Hepatocyte (in vitro differentiated cells): ENCODE measurements at regions not wholly inside any gene's neighbourhood (a gene's known extent, or its start where the extent isn't known, plus 50 kb on each side); places are given as distances from the start of the nearest gene placed in this dataset.

Experiments used
- DNase-seq: peaks from one replicate; pipeline ENCODE4 v3.0.0-alpha.2; 2016; ENCODE audit warnings: low spot score
- H2AFZ ChIP-seq: fragments of 200-600 bp; sonication (generic); 2 replicates; pipeline ENCODE4 v1.6.0; 2016; ENCODE audit warnings: antibody characterized with exemption, mild to moderate bottlenecking
- H3K27ac ChIP-seq: fragments of 200-600 bp; sonication (generic); 2 replicates; pipeline ENCODE4 v1.5.1; 2016; ENCODE audit warnings: mild to moderate bottlenecking
- H3K27me3 ChIP-seq: fragments of 200-600 bp; sonication (generic); 2 replicates; pipeline ENCODE4 v1.6.1; 2016
- H3K36me3 ChIP-seq: fragments of 200-600 bp; sonication (generic); replicated peaks from 2 replicates; pipeline ENCODE4 v1.5.1; 2016; ENCODE audit warnings: low read depth; ENCODE audit not compliant: insufficient read depth
- H3K4me1 ChIP-seq: fragments of 200-600 bp; sonication (generic); 2 replicates; pipeline ENCODE4 v1.5.1; 2016; ENCODE audit warnings: mild to moderate bottlenecking, moderate library complexity; ENCODE audit not compliant: insufficient read depth
- H3K4me2 ChIP-seq: fragments of 200-600 bp; sonication (generic); 2 replicates; pipeline ENCODE4 v1.6.0; 2016
- H3K4me3 ChIP-seq: fragments of 200-600 bp; sonication (generic); 2 replicates; pipeline ENCODE4 v1.5.1; 2016; ENCODE audit warnings: mild to moderate bottlenecking
- H3K79me2 ChIP-seq: fragments of 200-600 bp; sonication (generic); 2 replicates; pipeline ENCODE4 v1.6.0; 2017; ENCODE audit warnings: mild to moderate bottlenecking
- H3K9me2 ChIP-seq: fragments of 200-600 bp; sonication (generic); replicated peaks from 2 replicates; pipeline ENCODE4 v1.6.0; 2017; ENCODE audit warnings: mild to moderate bottlenecking; ENCODE audit not compliant: insufficient read depth
- H3K9me3 ChIP-seq: fragments of 200-600 bp; sonication (generic); 2 replicates; pipeline ENCODE4 v1.5.1; 2016; ENCODE audit warnings: low read depth, mild to moderate bottlenecking
- H4K20me1 ChIP-seq: fragments of 200-600 bp; sonication (generic); 2 replicates; pipeline ENCODE4 v1.6.0; 2016; ENCODE audit warnings: mild to moderate bottlenecking; ENCODE audit not compliant: insufficient read depth, poor library complexity, severe bottlenecking
- CTCF ChIP-seq: fragments of 200-600 bp; sonication (generic); IDR thresholded peaks from 2 replicates; pipeline ENCODE4 v1.5.1; 2016; ENCODE audit warnings: antibody characterized with exemption, mild to moderate bottlenecking; ENCODE audit not compliant: poor library complexity
- EZH2 ChIP-seq: fragments of 200-600 bp; sonication (generic); IDR thresholded peaks from 2 replicates; pipeline ENCODE4 v1.6.1; 2016; ENCODE audit warnings: antibody characterized with exemption, mild to moderate bottlenecking, borderline replicate concordance
- EZH2phosphoT487 ChIP-seq: fragments of 200-600 bp; sonication (generic); IDR thresholded peaks from one replicate; pipeline ENCODE4 v1.6.1; 2018; ENCODE audit warnings: antibody characterized with exemption, mild to moderate bottlenecking, low read depth, moderate library complexity; ENCODE audit not compliant: unreplicated experiment, severe bottlenecking
- WGBS: methylation state at CpG from one replicate; pipeline ENCODE4 v1.1.6; 2016; ENCODE audit warnings: low lambda C conversion rate; ENCODE audit errors: missing lambda C conversion rate; 5-methylcytosine and 5-hydroxymethylcytosine counted together

GRCh38 chr5:17440766-17441165 lies 57.3 kb upstream of the TAF11L2 start:
- H4K20me1 ChIP-seq = no peaks in the 10 kb centered on the region
- H3K79me2 ChIP-seq = no peaks in the 10 kb centered on the region
- H3K4me2 ChIP-seq = no peak overlapping the region
- no peak for TF ChIP-seq EZH2phosphoT487
- TF ChIP-seq EZH2 = no peak
- TF ChIP-seq CTCF = no peak
- no peaks in the 10 kb centered on the region for H3K36me3 ChIP-seq
- DNase-seq = no peak
- no peak overlapping the region for H2AFZ ChIP-seq
- H3K9me3 ChIP-seq = no peaks in the 10 kb centered on the region
- H3K4me3 ChIP-seq = no peak overlapping the region
- peaks cover 8% of the 10 kb centered on the region for H3K4me1 ChIP-seq
- H3K27me3 ChIP-seq = no peaks in the 10 kb centered on the region
- H3K27ac ChIP-seq = no peak overlapping the region
- H3K9me2 ChIP-seq = no peaks in the 10 kb centered on the region

DNA sequence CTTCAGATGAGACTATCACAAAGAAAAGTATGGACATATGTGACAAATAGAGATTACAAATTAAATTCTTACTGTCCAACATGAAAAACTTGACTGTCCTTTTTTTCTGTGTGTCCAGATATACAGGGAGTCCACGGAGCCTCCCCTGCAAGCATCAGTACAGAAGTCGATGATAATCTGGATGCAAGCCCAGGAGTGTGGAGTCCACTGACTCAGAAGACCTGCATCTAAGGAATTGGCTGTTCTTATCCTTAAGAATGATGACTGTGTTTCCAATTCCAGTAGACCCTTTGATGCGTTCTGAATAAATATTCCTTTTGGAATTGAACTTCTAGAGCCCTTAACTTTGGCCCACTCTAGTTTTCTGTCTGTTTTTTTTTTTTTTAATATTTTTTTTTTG lies 56.7 kb upstream of the TAF11L2 start:
- Histone ChIP-seq H3K36me3 (no peaks in the 10 kb centered on the region), H3K4me3 (no peak overlapping the region), H3K27ac (no peak overlapping the region), H3K27me3 (no peaks in the 10 kb centered on the region), H3K9me3 (no peaks in the 10 kb centered on the region), H2AFZ (no peak overlapping the region), H3K4me2 (no peak overlapping the region), H4K20me1 (no peaks in the 10 kb centered on the region), H3K9me2 (no peaks in the 10 kb centered on the region), H3K79me2 (no peaks in the 10 kb centered on the region), H3K4me1 (peaks cover 8% of the 10 kb centered on the region)
- 84% methylated on average over 3 of the region's 3 CpGs for WGBS
- DNase-seq = no peak
- TF ChIP-seq EZH2 (no peak), CTCF (no peak), EZH2phosphoT487 (no peak)

DNA sequence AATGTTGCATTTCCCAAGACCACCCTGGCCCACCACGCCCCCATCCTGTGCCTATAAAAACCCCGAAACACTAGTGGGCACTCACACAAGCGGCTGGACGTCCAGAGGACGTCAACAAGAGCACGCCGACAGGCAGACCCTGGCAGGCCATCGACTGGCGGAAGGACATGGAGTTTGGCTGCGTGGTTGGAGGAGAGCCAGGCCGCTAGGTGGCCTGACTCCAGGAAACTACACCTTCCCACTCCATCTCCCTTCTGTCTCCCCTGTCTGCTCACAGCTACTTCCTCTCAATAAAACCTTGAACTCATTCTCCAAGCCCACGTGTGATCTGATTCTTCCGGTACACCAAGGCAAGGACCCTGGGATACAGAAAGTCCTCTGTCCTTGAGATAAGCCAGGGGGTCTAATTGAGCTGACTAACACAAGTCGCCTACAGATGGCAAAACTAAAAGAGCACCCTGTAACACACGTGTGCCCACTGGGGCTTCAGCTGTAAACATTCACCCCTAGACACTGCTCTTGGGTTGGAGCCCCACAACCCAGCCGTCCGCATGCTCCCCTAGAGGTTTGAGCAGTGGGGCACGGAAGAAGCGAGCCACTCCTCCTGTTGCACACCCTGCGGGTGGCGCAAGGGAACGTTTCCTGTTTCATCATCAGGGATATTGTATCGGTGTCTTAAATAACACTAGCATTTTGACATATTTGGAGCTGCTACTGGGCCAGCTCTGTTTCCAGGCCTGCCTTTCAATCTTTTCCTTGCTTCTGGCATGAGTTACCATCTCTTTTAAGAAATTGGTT lies 54.5 kb upstream of the TAF11L2 start:
- Histone ChIP-seq H3K36me3 (no peaks in the 10 kb centered on the region), H3K27me3 (no peaks in the 10 kb centered on the region), H4K20me1 (no peaks in the 10 kb centered on the region), H3K79me2 (no peaks in the 10 kb centered on the region), H3K9me3 (no peaks in the 10 kb centered on the region), H3K27ac (no peak overlapping the region), H3K9me2 (no peaks in the 10 kb centered on the region), H3K4me2 (no peak overlapping the region), H2AFZ (no peak overlapping the region), H3K4me3 (no peak overlapping the region), H3K4me1 (peaks cover 8% of the 10 kb centered on the region)
- no peak for DNase-seq
- TF ChIP-seq CTCF = no peak
- TF ChIP-seq EZH2 = no peak
- no peak for TF ChIP-seq EZH2phosphoT487
- 93% methylated on average over 23 of the region's 23 CpGs for WGBS
